H1 (cell line): ENCODE measurements at regions not wholly inside any gene's neighbourhood (a gene's known extent, or its start where the extent isn't known, plus 50 kb on each side); places are given as distances from the start of the nearest gene placed in this dataset.

ENCODE experiments used
- CTCF ChIA-PET: fragments of 300-600 bp; sonication (Branson Sonifier 250); formaldehyde crosslinking; loops from one replicate; lab custom pipeline; 2021; ENCODE audit not compliant: partially characterized antibody; lab: Charles Lee
- POLR2A ChIA-PET: fragments of 300-600 bp; sonication (Branson Sonifier 250); formaldehyde crosslinking; loops from one replicate; lab custom pipeline; 2021; ENCODE audit warnings: inconsistent platforms; ENCODE audit not compliant: partially characterized antibody; lab: Charles Lee
- DNase-seq, 2 experiments: peaks; one replicate each; pipeline versions ENCODE4 v3.0.0 to v3.0.0-alpha.2; 2010 to 2022; ENCODE audit warnings: low spot score in 2 of 2, low read depth in 1 of 2, mixed read lengths in 1 of 2
- FAIRE-seq: peaks from 2 replicates; lab custom pipeline; 2011; peaks lifted over from hg19 to GRCh38; lab: Jason Lieb, UNC
- H2AFZ ChIP-seq: 2 replicates; pipeline ENCODE4 v1.8.1; 2012; ENCODE audit warnings: low read length, inconsistent platforms
- H2AK5ac ChIP-seq: 2 replicates; pipeline ENCODE4 v1.6.1; 2013; ENCODE audit warnings: low read depth, low read length
- H2BK120ac ChIP-seq: replicated peaks from 2 replicates; pipeline ENCODE3; 2013; ENCODE audit warnings: low read depth, low read length, inconsistent platforms
- H2BK12ac ChIP-seq: 2 replicates; pipeline ENCODE4 v1.6.1; 2013; ENCODE audit warnings: low read depth, low read length
- H2BK15ac ChIP-seq: 2 replicates; pipeline ENCODE4 v1.6.1; 2013; ENCODE audit warnings: low read length
- H2BK20ac ChIP-seq: 2 replicates; pipeline ENCODE4 v1.6.1; 2013; ENCODE audit warnings: low read length
- H2BK5ac ChIP-seq: 2 replicates; pipeline ENCODE4 v1.6.1; 2013; ENCODE audit warnings: low read depth, low read length
- H3K14ac ChIP-seq: 2 replicates; pipeline ENCODE4 v1.6.1; 2013; ENCODE audit warnings: inconsistent platforms; ENCODE audit not compliant: insufficient read length
- H3K18ac ChIP-seq: 2 replicates; pipeline ENCODE4 v1.6.1; 2013; ENCODE audit warnings: low read length; ENCODE audit errors: extremely low read depth
- H3K23ac ChIP-seq: 2 replicates; pipeline ENCODE4 v1.6.1; 2013; ENCODE audit warnings: inconsistent platforms; ENCODE audit not compliant: insufficient read length
- H3K23me2 ChIP-seq: 2 replicates; pipeline ENCODE4 v1.6.1; 2013; ENCODE audit warnings: low read depth, low read length
- H3K27ac ChIP-seq: 2 replicates; pipeline ENCODE4 v1.6.1; 2011; ENCODE audit warnings: low read depth, low read length, inconsistent platforms
- H3K27me3 ChIP-seq, 4 experiments: replicated peaks in 1 of 4; 1 replicate in 1 of 4; 2 replicates in 3 of 4; pipeline versions ENCODE4 v1.6.1 to v1.8.1; 2011 to 2013; ENCODE audit warnings: low read length in 3 of 4, mild to moderate bottlenecking in 3 of 4, inconsistent platforms in 2 of 4, mixed read lengths in 2 of 4, moderate library complexity in 1 of 4; ENCODE audit not compliant: control insufficient read depth in 3 of 4, insufficient read depth in 3 of 4; ENCODE audit errors: extremely low read depth in 1 of 4
- H3K36me3 ChIP-seq, 4 experiments: 2 replicates each; pipeline versions ENCODE4 v1.6.1 to v1.8.1; 2011 to 2013; ENCODE audit warnings: mild to moderate bottlenecking in 4 of 4, low read length in 3 of 4, moderate library complexity in 2 of 4, control low read depth in 1 of 4, inconsistent platforms in 1 of 4; ENCODE audit not compliant: insufficient read depth in 4 of 4, control insufficient read depth in 2 of 4
- H3K4ac ChIP-seq: replicated peaks from 2 replicates; pipeline ENCODE3; 2013; ENCODE audit warnings: low read length, low read depth, mixed read lengths, inconsistent platforms; ENCODE audit not compliant: insufficient read length
- H3K4me1 ChIP-seq, 4 experiments: replicated peaks in 1 of 4; 1 replicate in 1 of 4; 2 replicates in 3 of 4; pipeline versions ENCODE4 v1.6.1 to v1.8.1; 2011 to 2013; ENCODE audit warnings: low read length in 3 of 4, inconsistent platforms in 2 of 4, mixed read lengths in 1 of 4; ENCODE audit not compliant: insufficient read depth in 4 of 4, control insufficient read depth in 3 of 4
- H3K4me2 ChIP-seq, 2 experiments: 2 replicates each; pipeline versions ENCODE4 v1.6.1 to v1.8.1; 2011 to 2013; ENCODE audit warnings: low read depth in 2 of 2, low read length in 2 of 2, control low read depth in 1 of 2, inconsistent platforms in 1 of 2, mild to moderate bottlenecking in 1 of 2; ENCODE audit not compliant: insufficient read depth in 1 of 2
- H3K4me3 ChIP-seq, 4 experiments: fragments of 200-600, 300-600 bp in 1 of 4; sonication (generic), shearing (Covaris generic), sonication (Bioruptor Twin) in 1 of 4; 2 replicates each; pipeline versions ENCODE4 v1.5.1 to v1.8.1; 2011 to 2016; ENCODE audit warnings: low read length in 4 of 4, low read depth in 3 of 4, control low read depth in 2 of 4, inconsistent platforms in 2 of 4, mild to moderate bottlenecking in 2 of 4, mixed read lengths in 1 of 4, moderate library complexity in 1 of 4; ENCODE audit not compliant: insufficient read depth in 2 of 4; ENCODE audit errors: extremely low read depth in 1 of 4
- H3K56ac ChIP-seq: replicated peaks from 2 replicates; pipeline ENCODE3; 2013; ENCODE audit warnings: low read depth, mild to moderate bottlenecking, mixed read lengths, low read length, inconsistent platforms; ENCODE audit not compliant: insufficient read length
- H3K79me1 ChIP-seq: 2 replicates; pipeline ENCODE4 v1.6.1; 2013; ENCODE audit warnings: low read depth, low read length, control low read depth
- H3K79me2 ChIP-seq, 2 experiments: 2 replicates each; pipeline versions ENCODE4 v1.6.1 to v1.8.1; 2012 to 2013; ENCODE audit warnings: low read length in 2 of 2, mild to moderate bottlenecking in 2 of 2, inconsistent platforms in 1 of 2; ENCODE audit not compliant: insufficient read depth in 2 of 2, control insufficient read depth in 1 of 2
- H3K9ac ChIP-seq, 4 experiments: replicated peaks in 1 of 4; 1 replicate in 1 of 4; 2 replicates in 3 of 4; pipeline versions ENCODE4 v1.6.1 to v1.8.1; 2011 to 2013; ENCODE audit warnings: low read depth in 3 of 4, low read length in 3 of 4, control low read depth in 2 of 4, mild to moderate bottlenecking in 2 of 4, moderate library complexity in 2 of 4, inconsistent platforms in 1 of 4; ENCODE audit errors: extremely low read depth in 1 of 4
- H3K9me3 ChIP-seq, 2 experiments: 2 replicates each; pipeline versions ENCODE4 v1.6.1 to v1.8.1; 2012 to 2013; ENCODE audit warnings: mild to moderate bottlenecking in 2 of 2, moderate library complexity in 2 of 2, control low read depth in 1 of 2, inconsistent platforms in 1 of 2, low read depth in 1 of 2, low read length in 1 of 2, mixed read lengths in 1 of 2; ENCODE audit not compliant: insufficient read depth in 2 of 2
- H4K20me1 ChIP-seq, 2 experiments: replicated peaks in 1 of 2; 2 replicates each; pipeline versions ENCODE3 to v1.8.1; 2011 to 2013; ENCODE audit warnings: inconsistent platforms in 2 of 2, low read length in 2 of 2, mild to moderate bottlenecking in 1 of 2; ENCODE audit not compliant: insufficient read depth in 2 of 2, control insufficient read depth in 1 of 2
- H4K5ac ChIP-seq: 2 replicates; pipeline ENCODE4 v1.6.1; 2013; ENCODE audit warnings: low read length, low read depth, mixed read lengths, inconsistent platforms; ENCODE audit not compliant: insufficient read length
- H4K8ac ChIP-seq: 2 replicates; pipeline ENCODE4 v1.8.0; 2013; ENCODE audit warnings: mild to moderate bottlenecking, moderate library complexity, low read length, inconsistent platforms; ENCODE audit not compliant: insufficient read depth; ENCODE audit errors: extremely low read depth
- H4K91ac ChIP-seq: replicated peaks from 2 replicates; pipeline ENCODE3; 2013; ENCODE audit warnings: low read length, mixed read lengths, inconsistent platforms; ENCODE audit not compliant: insufficient read length
- CHD7 ChIP-seq: fragments of 300-600 bp; sonication (generic); IDR thresholded peaks from 2 replicates; pipeline ENCODE4 v1.7.1; 2012; ENCODE audit warnings: low read length, moderate library complexity, mild to moderate bottlenecking, inconsistent platforms; ENCODE audit not compliant: insufficient replicate concordance
- WGBS, 2 experiments: shearing (Covaris generic) in 1 of 2; methylation state at CpG; one replicate each; pipeline versions ENCODE4 v1.1.6 to v1.1.7; 2013 to 2015; ENCODE audit warnings: low lambda C conversion rate in 2 of 2, mixed read lengths in 2 of 2, inconsistent platforms in 1 of 2, low coverage in 1 of 2, missing lambda C conversion rate in 1 of 2; ENCODE audit not compliant: insufficient replicate concordance in 2 of 2, insufficient coverage in 1 of 2, insufficient read length in 1 of 2; ENCODE audit errors: extremely low coverage in 1 of 2, missing lambda C conversion rate in 1 of 2; 5-methylcytosine and 5-hydroxymethylcytosine counted together

DNA sequence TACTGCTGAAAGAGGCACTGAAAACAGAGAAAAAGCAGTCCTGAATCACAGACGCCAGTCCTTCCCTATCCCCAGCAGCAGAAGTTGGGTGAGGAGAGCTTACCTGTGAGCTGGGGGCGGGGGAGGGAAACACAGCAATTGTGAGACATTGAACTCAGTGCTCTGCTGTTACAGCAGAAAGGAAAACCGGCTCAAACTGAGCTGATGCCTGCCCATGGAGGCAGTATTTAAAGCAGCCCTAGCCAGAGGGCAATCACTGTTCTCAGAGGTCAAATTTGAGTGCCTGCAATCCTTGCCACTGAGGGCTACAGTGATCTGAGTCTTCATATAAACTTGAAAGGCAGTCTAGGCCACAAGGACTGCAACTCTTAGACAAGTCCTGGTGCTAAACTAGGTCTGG is 220.7 kb downstream of the GRXCR1 start:
- Histone ChIP-seq H3K23me2 (no peaks in the 10 kb centered on the region), H3K4me3 (no peak overlapping the region), H4K5ac (no peak overlapping the region), H3K4me1 (no peaks in the 10 kb centered on the region; a peak in 1 of 7 replicates), H3K14ac (no peak overlapping the region), H3K56ac (no peak overlapping the region), H2AK5ac (no peak overlapping the region), H3K18ac (no peak overlapping the region), H3K9me3 (no peaks in the 10 kb centered on the region), H3K79me2 (no peaks in the 10 kb centered on the region), H4K8ac (no peak overlapping the region), H3K4ac (no peak overlapping the region), H3K36me3 (no peaks in the 10 kb centered on the region), H3K9ac (no peak overlapping the region), H2BK12ac (no peak overlapping the region), H2BK5ac (no peak overlapping the region), H4K20me1 (no peaks in the 10 kb centered on the region), H3K23ac (no peak overlapping the region), H2AFZ (peak overlapping the region; percentile 90; the same call in 1 of the 2 replicates), H2BK120ac (no peak overlapping the region), H2BK15ac (no peak overlapping the region), H3K27ac (no peak overlapping the region), H3K27me3 (no peaks in the 10 kb centered on the region), H3K4me2 (no peak overlapping the region), H4K91ac (no peak overlapping the region), H3K79me1 (no peaks in the 10 kb centered on the region), H2BK20ac (no peak overlapping the region)
- ChIA-PET POLR2A (no interaction called here), CTCF (interaction anchor here (1.1 kb wide), 2 partner anchors 19 to 32 kb away, joined by 3 read pairs; no protein-coding TSS in a partner anchor)
- 80% methylated on average over 3 of the region's 3 CpGs; no CpG with 5 or more reads in 1 of the 2 experiments for WGBS, 2 experiments
- FAIRE-seq (no peak), DNase-seq (no peak)
- TF ChIP-seq CHD7: no peak
